ENCODE measurements at regions not wholly inside any gene's neighbourhood (a gene's known extent, or its start where the extent isn't known, plus 50 kb on each side); places are given as distances from the start of the nearest gene placed in this dataset.

DNA sequence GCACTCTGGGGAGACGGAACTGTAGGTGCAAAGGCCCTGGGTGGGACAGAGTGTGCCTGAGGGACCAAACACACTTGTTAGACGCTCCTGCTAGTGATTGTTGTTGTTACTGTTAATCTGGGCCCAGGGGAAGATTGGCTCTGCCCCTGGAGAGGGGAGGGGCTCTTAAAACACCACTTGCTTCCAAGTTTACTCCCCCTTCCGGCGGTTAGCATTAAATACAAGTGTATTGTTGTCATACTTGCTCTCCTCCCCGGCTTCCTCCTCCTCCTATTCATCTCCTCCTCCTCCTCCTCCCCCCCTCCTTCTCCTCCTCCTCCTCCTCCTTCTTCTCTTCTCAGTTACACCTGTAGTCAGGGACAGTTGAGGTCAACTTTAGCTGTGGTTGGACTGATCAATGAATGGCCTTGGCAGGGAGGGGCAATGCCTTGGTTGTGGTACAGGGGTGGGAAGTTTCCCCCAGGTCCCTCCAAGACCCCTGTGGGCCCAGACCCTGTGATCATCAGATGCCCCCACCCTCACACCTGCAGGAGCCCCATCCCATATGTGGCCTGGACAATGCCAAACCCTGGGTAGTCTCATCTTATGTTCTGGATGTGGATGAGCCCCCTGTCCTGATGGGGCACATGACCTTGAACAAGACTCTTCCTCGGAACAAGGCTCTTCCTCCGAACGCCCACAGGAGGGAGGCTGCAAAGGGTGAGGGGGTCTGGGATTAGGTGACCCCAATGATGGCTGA is 217.3 kb downstream of the PTPRU start:
- DNase-seq = no peak

DNA sequence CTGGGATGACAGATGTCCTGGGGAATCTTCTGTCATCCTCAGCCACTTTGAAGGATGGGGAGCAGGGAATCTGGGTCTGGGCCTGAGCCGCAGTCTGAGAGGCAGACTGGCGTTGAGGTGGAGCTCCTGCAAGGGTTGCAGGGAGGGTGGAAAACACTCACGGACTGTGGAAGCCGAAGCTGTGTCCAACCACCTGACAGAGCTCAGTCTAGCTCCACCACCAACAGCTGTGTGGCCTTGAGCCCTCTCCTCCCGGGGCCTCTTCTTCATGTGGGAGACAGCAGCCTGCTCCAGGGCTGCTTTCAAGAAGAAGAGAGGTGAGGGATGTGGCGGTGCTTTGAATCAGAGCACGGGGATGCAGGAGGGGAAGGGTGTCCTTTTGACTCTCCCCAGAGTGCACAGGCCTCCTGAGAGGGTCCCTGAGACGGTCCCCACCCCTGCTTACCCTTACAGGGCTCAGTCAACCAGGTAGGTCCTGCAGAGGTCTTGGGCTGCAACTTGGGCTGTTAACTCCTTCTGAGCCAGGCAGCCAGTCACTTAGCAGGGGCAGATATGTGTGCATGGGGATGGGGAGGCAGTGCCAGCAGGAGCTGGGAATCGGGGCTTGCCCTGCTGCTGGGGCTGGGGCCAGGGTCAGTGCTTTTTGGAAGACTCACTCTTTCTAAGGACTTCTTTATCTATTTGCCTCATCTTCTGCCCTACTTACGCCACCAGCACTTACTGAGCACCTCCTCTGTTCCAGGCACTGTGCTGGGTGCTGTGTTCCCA is 216.3 kb downstream of the PTPRU start:
- no peak for DNase-seq

DNA sequence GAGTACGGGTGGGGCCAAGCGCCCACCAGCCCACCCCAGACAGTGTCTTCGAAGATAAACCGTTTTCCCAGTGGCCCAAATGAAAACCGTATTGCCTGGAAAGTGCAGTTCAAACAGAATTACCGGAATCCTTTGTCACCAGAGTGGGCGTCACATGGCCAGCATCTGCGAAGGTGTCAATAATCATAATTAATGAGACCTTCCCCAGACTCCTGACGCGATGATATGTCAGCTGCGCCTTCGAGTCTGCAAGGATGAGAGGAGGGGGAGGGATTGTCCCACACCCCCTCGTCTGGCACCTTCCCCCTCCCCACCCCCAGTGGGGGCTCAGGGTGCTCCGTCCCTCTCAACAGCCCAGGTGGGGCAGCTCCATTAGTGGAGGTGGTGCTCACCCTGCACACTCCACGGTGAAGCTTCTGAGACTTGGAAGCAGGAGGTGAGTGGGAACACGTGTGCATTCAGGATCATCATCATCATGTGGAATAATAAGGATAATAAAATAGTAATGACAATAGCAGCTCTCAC is 215.1 kb downstream of the PTPRU start:
- no peak for DNase-seq

DNA sequence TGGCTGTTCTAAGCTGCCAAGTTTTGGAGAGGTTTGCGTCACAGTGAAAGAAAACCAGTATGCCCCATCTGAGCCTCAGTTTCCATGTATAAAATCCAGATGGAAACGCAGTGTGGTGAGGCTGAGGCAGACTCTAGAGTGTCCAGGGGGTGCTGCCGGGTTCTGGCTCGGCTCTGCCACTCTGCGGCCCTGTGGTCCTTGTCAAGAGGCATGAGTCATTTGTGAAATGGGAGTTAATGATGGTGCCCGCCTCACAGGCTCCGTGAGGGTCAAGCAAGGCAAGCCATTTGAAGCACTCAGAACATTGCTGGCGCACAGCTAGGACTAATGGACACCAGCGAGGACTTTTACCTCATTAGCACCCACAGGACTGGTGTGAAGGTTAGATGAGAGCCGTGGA is 214.3 kb downstream of the PTPRU start:
- DNase-seq = no peak

DNA sequence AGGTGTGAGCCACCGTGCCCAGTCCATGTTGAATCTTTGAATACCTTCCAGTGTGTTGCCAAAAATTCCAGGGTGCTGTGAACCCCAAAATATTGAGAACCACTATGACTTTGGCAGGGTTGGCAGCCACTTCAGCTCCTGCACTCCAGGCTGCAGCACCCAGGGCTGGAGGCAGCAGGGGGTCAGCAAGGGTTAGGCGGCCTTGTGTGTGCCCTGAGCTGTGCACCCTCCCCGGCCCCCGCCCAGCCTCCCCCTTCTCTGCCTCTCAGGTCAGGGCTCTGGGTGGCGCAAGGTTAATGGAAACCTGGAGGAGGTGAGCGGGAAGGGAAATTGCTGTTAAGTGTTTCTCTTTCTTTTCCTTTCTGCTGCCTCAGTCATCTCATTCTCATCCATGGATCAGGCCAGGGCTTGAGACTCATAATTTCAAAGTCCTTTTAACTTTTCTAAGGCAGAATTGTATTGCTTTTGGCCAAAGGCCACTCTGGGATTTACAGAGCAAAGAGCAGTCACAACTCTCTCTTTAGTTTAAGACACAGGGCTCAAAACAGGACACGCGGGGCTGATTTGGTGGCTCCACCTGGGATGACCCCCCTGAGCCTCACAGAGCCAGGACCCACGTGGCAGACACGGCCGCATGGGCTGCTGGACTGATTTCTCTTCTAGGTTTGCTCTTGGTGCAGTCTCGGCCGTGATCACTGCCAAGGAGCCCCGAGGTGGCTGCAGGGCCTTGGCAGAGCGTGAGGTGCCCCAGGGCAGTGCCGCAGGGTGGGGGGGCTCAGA is 212.3 kb downstream of the PTPRU start:
- no peak for DNase-seq

DNA sequence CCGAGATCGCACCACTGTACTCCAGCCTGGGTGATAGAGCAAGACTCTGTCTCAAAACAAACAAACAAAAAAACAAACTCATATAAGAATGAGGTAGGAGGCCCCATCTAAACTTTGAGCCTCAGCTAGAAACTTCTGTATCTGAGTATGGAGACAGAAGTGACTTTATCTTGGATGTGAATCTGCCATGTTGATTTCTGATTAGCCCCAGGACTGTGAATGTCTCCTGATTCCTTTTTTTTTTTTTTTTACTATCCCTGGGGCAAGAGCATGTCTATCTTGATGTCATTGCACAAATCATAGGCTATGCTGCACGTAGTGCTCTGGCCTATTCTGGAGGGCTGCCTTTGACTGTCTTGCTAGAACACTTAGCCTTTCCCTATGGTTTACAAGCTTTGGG is 211.0 kb downstream of the PTPRU start:
- DNase-seq = no peak

DNA sequence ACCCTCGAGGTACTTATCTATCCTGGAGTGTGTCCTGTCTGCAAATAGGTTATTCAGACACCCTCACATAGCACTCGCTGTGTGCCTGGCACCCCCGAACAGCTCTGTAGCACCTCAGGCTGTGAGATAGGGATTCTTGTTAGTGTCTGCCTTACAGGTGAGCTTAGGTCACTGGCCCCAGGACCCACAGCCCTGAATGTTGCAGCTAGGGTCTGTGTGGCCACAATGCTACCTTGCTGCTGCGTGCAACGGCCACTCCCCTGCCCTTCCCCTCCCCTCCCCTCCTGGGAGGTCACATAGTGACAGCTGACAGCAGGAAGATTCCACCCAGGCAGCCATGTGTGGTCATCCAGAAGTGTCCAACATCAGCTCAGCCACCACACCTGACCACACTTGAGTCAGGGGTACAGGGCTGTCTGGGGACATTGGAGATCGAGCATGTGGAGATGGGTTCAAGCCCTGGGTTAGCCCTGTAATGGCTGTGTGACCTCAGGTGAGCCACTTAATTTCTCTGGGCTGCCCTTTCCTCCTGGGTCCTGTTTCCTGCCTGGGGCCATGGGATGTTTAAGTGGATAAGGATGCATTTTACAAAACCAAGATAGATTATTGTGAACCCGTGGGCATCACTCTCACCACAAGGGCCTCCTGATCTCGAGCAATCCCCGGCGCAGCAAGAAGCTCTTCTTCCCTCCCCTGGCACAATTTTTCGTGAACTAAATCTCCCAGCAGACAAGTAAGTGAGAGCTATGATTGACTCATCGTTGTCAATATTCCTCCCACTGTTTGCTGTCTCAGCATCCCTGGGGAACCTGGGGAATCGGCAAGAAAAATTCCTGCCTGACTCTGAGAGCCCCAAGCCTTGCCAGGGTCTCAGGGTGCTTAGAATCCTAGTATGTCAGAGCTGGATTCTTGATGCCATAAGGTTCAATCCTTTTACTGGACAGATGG is 208.7 kb downstream of the PTPRU start:
- DNase-seq = no peak

DNA sequence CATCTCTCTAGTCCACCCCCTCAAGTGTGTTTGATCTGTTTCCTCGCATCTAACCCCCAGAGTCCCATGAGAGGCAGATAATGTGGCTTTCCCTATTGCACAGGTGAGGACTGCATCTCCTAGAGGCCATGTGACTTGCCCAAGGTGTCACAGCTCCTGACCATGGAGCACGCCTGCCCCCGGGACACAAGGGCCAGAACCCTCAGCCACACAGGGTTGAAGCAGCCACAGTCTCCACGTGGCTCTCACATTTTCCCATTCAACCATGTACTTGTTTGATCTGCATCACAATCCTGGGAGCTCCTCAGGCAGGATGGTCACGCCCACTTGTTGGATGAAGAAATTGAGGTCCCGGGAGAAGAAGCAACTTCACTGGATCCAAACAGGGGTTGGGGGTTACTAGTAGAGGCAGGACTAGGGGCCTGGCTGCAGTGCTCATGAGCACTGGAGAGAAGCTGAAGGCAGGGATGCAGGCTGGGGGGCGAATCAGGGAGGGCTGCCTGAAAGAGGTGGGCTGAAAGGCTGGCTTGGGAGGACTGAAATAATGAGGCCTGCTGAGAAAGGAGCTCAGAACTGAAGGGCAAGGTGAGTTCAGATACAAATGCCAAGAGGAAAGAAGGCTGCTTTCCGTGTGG is 207.9 kb downstream of the PTPRU start:
- no peak for DNase-seq

DNA sequence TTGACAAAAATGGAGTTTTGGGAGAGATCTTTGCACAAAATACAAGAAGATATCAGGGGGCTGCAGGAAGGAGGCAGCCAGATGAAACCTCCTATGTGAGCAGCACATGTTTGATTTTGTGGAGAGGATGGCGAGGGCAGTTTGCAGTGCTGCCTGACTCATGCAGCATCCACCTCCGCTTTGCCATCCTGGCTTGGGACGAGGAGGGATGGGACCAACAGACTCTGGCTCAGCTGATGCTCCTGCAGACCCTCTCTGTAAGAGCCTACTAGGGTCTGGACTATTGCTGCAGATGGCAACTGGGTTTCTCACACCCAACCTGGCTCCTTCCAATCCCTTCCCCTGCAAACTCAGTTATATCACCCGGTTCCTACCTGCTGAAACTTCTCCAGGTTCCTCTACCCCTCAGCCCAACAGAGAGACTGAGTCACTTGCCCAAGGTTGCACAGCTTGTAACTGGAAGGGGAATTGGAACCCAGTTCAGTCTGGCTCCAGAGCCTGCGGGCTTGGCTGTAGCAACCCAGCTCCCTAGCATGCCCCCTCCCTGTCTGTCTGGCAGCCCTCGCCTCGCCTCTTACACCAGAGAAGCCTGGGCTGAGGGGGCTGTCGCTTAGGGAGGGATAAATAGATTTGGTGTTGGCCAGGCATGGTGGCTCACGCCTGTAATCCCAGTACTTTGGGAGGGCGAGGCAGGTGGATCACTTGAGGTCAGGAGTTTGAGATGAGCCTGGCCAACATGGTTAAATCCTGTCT is 205.8 kb downstream of the PTPRU start:
- DNase-seq = no peak

DNA sequence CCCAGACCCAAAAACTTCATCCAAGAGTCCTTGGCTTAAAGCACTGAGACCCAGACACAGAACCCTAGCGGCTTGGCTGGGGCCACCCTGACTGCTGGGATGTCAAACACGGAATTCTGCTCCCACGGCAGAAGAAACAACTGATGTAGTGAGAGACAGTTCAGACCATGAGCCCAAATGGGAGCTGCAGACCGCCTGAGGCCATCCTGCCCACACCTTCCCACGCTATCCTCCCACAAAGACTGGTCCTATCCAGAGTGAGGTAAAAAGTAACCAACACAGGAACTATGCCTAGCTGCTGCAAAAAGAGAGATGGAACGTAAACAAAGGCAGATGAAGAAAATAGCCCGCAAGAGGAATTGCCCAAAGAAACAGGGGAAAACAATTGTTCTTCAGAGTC is 203.3 kb downstream of the PTPRU start:
- no peak for DNase-seq

DNA sequence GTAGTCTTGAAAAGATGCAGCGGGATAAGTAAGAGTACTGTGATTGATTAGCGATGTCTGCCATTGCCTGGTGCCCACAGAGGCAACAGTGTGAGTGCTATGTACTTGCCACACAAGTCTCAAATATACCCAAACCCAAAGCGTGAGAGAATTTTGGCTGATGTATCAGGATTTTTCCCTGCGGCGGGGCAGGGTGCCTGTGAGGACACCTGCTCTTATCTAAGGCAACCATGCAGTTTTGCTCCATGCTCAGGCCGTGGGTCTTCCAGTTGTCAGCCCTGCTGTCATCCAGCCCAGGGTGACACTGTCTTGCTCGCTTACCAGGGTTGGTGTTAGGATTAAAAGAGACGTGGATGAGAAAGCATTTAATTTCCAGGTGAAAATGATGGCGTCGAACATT is 202.7 kb downstream of the PTPRU start:
- no peak for DNase-seq

DNA sequence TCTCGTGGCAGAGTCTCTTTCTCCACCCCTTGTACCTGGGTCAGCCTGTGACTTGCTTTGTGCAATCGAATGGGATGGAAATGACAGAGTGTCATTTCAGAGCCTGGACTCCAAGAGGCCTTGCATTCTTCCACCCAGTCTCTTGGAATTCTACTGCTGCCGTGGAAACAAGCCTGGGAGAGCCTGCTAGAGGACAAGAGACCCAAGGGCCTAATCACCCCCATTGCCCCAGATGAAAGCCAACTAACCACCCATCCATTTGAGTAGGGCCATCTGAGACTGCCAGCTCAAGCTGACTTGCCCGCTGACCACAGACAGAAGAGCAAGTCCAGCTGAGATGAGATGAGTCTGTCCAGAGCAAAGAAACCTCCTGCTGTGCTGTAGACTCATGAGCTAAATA is 201.6 kb downstream of the PTPRU start:
- no peak for DNase-seq

DNA sequence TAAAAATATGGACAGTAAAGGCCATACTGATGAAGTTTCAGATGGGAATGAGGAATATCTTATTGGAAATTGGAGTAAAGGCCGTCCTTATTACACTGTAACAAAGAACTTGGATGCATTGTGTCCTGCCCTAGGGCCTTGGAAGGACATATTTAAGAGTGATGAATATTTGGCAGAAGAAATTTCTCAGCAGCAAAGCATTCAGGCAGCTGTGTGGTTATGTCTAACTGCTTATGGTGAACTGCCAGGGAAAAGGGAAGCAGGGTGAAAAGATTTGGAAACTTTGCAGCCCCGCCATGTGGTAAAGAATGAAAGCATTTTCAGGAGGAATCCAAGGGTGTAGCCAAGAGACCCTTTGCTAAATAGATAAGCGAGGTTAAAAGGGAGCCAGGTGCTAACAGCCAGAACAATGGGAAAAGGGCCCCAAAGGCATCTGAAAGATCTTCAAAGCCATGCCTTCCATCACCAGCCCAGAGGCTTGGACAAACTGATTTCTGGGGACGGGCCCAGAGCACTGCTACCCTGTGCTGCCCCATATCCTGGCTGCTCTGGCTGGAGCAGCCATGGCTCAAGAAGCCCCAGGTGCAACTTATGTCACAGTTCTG is 200.0 kb downstream of the PTPRU start:
- no peak for DNase-seq

DNA sequence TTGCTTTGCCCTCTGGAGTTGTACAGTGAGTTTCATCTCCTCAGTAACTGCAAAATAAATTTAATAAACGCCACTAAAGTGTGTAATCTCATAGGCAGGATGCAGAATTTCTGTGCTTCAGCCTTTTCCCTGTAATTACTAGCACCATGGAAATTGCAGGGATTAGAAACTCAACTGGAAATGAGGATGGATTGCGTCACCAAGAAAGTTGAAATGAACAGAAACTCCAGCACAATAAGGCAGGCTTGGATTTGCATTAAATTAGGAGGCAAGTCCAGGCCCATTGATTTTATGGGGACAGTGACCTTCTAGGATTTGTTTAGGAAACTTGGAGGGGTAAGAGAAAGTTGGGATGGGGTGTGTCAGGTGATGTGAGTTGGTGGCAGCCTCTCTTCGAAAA is 197.5 kb downstream of the PTPRU start:
- DNase-seq = no peak

DNA sequence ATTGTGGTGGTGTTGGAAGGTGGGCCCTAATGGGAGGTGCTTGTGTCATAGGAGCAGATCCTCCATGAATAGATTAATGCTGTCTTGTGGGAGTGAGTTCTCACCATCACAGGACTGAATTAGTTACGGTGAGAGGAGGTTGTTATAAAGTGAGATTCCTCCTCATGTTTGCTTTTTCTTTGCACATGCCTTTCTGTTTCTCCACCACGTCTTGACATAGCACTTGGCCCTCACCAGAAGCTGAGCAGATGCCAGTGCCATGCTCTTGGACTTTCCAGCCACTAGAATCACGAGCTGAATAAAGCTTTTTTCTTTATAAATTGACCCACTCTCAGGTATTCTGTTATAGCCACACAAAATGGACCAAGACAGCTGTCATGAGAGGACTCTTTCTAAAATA is 194.8 kb downstream of the PTPRU start:
- DNase-seq = no peak

DNA sequence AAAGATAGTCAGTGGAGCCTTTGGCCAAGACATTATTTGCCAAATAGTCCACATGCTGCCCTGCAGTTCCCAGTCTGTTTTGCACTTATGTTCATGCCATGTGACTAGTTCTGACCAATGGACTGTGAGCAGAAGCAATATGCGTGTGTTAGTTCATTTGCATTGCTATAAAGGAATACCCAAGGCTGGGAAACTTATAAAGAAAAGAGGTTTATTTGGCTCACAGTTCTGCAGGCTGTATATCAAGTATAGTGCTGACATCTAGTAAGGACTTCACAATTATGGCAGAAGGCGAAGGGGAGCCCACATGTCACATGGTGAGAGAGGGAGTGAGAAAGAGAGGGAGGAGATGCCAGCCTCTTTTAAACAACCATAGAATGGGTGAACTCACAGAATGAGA is 193.3 kb downstream of the PTPRU start:
- DNase-seq = no peak

DNA sequence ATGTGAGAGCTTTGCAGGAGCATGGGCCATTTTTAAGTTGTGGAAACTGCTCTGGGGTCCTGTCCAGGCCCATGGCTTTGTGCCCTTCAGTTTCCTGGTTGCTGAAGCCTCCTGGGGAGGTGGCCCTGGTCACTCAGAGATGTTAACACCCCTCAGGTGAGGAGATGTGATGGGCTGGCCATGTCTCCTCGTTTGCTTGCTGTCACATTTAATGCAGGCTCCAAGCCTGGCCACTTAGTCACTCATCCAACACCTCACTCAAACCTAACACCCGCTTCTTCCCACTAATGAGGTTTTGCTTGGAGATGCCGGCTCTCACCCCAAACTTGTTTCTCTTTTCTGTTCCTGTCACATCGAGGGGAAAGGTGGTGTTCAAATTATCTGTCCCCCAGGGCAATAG is 192.7 kb downstream of the PTPRU start:
- no peak for DNase-seq

DNA sequence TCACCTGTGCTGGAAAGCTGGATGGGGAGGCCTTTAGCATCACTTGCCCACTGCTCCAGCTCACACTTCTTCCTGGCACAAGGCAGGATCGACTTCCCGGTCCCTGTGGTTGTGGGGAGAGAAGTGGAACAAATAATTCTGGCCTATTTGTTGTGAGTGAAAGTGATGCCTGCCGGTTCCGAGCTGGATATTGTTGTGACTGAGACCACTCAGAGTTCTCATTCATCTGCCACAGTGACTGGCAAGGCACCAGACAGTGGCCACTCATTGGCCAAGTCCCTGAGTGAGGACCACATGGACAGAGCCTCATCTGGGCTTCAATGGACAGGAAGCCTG is 191.9 kb downstream of the PTPRU start:
- DNase-seq = no peak

DNA sequence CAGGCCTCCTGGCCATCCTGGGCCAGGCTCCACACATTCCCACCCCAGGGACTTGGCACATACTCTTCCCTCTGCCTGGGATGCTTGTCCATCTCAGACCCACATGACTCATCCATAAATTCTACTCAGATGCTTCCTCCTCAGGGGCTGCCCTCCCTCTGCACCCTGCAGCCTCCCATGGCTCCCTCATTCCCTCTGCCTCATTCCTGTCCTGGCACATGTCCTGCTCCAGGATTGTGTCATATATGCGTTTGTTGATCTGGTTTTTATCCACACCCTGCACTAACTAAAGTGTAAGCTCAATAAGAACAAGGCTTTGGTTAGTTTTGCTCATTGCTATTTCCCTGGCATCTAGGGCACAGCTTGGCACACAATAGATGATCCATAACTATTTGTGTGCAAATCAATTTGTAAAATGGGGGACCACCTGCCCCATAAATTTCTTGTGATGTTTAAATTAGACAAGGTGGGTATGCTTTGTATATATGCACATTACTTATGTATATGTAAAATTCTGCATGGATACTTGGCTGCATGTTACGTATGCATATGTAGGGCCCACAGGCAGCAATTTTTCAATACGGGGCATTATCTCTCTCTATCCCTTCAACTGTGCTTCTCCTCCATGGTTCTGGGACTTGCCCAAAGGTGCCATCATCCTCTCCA is 191.4 kb downstream of the PTPRU start:
- no peak for DNase-seq

DNA sequence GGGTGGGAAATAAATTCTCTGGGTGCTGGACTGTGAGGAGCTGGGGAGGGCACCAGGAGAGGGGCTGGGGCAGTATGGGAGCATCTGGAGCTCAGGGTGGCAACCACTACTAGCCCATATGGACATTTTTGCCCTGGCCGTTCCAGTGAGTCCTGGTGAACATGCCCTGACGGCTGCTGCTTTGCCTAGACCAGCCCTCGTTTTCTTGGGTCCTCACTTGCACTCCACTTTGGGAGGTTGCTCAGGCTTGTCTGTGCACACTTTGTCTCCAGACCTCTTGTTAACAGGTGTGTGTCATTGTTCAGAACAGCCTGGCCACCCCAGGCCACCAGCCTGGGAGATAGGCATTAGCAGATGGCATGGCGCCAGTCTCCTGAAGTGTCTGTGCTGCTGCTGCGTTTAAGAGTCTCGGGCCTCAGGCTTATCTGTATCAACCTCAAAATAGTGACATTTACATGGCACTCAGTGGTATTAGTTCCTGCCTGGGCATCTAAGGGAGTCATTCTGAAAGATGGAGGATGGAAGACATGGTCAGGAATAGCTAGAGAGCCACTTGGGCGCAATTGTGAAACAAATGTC is 190.5 kb downstream of the PTPRU start:
- no peak for DNase-seq
